H1 (cell line): ENCODE measurements at regions not wholly inside any gene's neighbourhood (a gene's known extent, or its start where the extent isn't known, plus 50 kb on each side); places are given as distances from the start of the nearest gene placed in this dataset.

Experiments
- CTCF ChIA-PET: fragments of 300-600 bp; sonication (Branson Sonifier 250); formaldehyde crosslinking; loops from one replicate; lab custom pipeline; 2021; ENCODE audit not compliant: partially characterized antibody; lab: Charles Lee
- POLR2A ChIA-PET: fragments of 300-600 bp; sonication (Branson Sonifier 250); formaldehyde crosslinking; loops from one replicate; lab custom pipeline; 2021; ENCODE audit warnings: inconsistent platforms; ENCODE audit not compliant: partially characterized antibody; lab: Charles Lee
- DNase-seq, 2 experiments: peaks; one replicate each; pipeline versions ENCODE4 v3.0.0 to v3.0.0-alpha.2; 2010 to 2022; ENCODE audit warnings: low spot score in 2 of 2, low read depth in 1 of 2, mixed read lengths in 1 of 2
- FAIRE-seq: peaks from 2 replicates; lab custom pipeline; 2011; peaks lifted over from hg19 to GRCh38; lab: Jason Lieb, UNC
- H2AFZ ChIP-seq: 2 replicates; pipeline ENCODE4 v1.8.1; 2012; ENCODE audit warnings: low read length, inconsistent platforms
- H2AK5ac ChIP-seq: 2 replicates; pipeline ENCODE4 v1.6.1; 2013; ENCODE audit warnings: low read depth, low read length
- H2BK120ac ChIP-seq: replicated peaks from 2 replicates; pipeline ENCODE3; 2013; ENCODE audit warnings: low read depth, low read length, inconsistent platforms
- H2BK12ac ChIP-seq: 2 replicates; pipeline ENCODE4 v1.6.1; 2013; ENCODE audit warnings: low read depth, low read length
- H2BK15ac ChIP-seq: 2 replicates; pipeline ENCODE4 v1.6.1; 2013; ENCODE audit warnings: low read length
- H2BK20ac ChIP-seq: 2 replicates; pipeline ENCODE4 v1.6.1; 2013; ENCODE audit warnings: low read length
- H2BK5ac ChIP-seq: 2 replicates; pipeline ENCODE4 v1.6.1; 2013; ENCODE audit warnings: low read depth, low read length
- H3K14ac ChIP-seq: 2 replicates; pipeline ENCODE4 v1.6.1; 2013; ENCODE audit warnings: inconsistent platforms; ENCODE audit not compliant: insufficient read length
- H3K18ac ChIP-seq: 2 replicates; pipeline ENCODE4 v1.6.1; 2013; ENCODE audit warnings: low read length; ENCODE audit errors: extremely low read depth
- H3K23ac ChIP-seq: 2 replicates; pipeline ENCODE4 v1.6.1; 2013; ENCODE audit warnings: inconsistent platforms; ENCODE audit not compliant: insufficient read length
- H3K23me2 ChIP-seq: 2 replicates; pipeline ENCODE4 v1.6.1; 2013; ENCODE audit warnings: low read depth, low read length
- H3K27ac ChIP-seq: 2 replicates; pipeline ENCODE4 v1.6.1; 2011; ENCODE audit warnings: low read depth, low read length, inconsistent platforms
- H3K27me3 ChIP-seq, 4 experiments: replicated peaks in 1 of 4; 1 replicate in 1 of 4; 2 replicates in 3 of 4; pipeline versions ENCODE4 v1.6.1 to v1.8.1; 2011 to 2013; ENCODE audit warnings: low read length in 3 of 4, mild to moderate bottlenecking in 3 of 4, inconsistent platforms in 2 of 4, mixed read lengths in 2 of 4, moderate library complexity in 1 of 4; ENCODE audit not compliant: control insufficient read depth in 3 of 4, insufficient read depth in 3 of 4; ENCODE audit errors: extremely low read depth in 1 of 4
- H3K36me3 ChIP-seq, 4 experiments: 2 replicates each; pipeline versions ENCODE4 v1.6.1 to v1.8.1; 2011 to 2013; ENCODE audit warnings: mild to moderate bottlenecking in 4 of 4, low read length in 3 of 4, moderate library complexity in 2 of 4, control low read depth in 1 of 4, inconsistent platforms in 1 of 4; ENCODE audit not compliant: insufficient read depth in 4 of 4, control insufficient read depth in 2 of 4
- H3K4ac ChIP-seq: replicated peaks from 2 replicates; pipeline ENCODE3; 2013; ENCODE audit warnings: low read length, low read depth, mixed read lengths, inconsistent platforms; ENCODE audit not compliant: insufficient read length
- H3K4me1 ChIP-seq, 4 experiments: replicated peaks in 1 of 4; 1 replicate in 1 of 4; 2 replicates in 3 of 4; pipeline versions ENCODE4 v1.6.1 to v1.8.1; 2011 to 2013; ENCODE audit warnings: low read length in 3 of 4, inconsistent platforms in 2 of 4, mixed read lengths in 1 of 4; ENCODE audit not compliant: insufficient read depth in 4 of 4, control insufficient read depth in 3 of 4
- H3K4me2 ChIP-seq, 2 experiments: 2 replicates each; pipeline versions ENCODE4 v1.6.1 to v1.8.1; 2011 to 2013; ENCODE audit warnings: low read depth in 2 of 2, low read length in 2 of 2, control low read depth in 1 of 2, inconsistent platforms in 1 of 2, mild to moderate bottlenecking in 1 of 2; ENCODE audit not compliant: insufficient read depth in 1 of 2
- H3K4me3 ChIP-seq, 4 experiments: fragments of 200-600, 300-600 bp in 1 of 4; sonication (generic), shearing (Covaris generic), sonication (Bioruptor Twin) in 1 of 4; 2 replicates each; pipeline versions ENCODE4 v1.5.1 to v1.8.1; 2011 to 2016; ENCODE audit warnings: low read length in 4 of 4, low read depth in 3 of 4, control low read depth in 2 of 4, inconsistent platforms in 2 of 4, mild to moderate bottlenecking in 2 of 4, mixed read lengths in 1 of 4, moderate library complexity in 1 of 4; ENCODE audit not compliant: insufficient read depth in 2 of 4; ENCODE audit errors: extremely low read depth in 1 of 4
- H3K56ac ChIP-seq: replicated peaks from 2 replicates; pipeline ENCODE3; 2013; ENCODE audit warnings: low read depth, mild to moderate bottlenecking, mixed read lengths, low read length, inconsistent platforms; ENCODE audit not compliant: insufficient read length
- H3K79me1 ChIP-seq: 2 replicates; pipeline ENCODE4 v1.6.1; 2013; ENCODE audit warnings: low read depth, low read length, control low read depth
- H3K79me2 ChIP-seq, 2 experiments: 2 replicates each; pipeline versions ENCODE4 v1.6.1 to v1.8.1; 2012 to 2013; ENCODE audit warnings: low read length in 2 of 2, mild to moderate bottlenecking in 2 of 2, inconsistent platforms in 1 of 2; ENCODE audit not compliant: insufficient read depth in 2 of 2, control insufficient read depth in 1 of 2
- H3K9ac ChIP-seq, 4 experiments: replicated peaks in 1 of 4; 1 replicate in 1 of 4; 2 replicates in 3 of 4; pipeline versions ENCODE4 v1.6.1 to v1.8.1; 2011 to 2013; ENCODE audit warnings: low read depth in 3 of 4, low read length in 3 of 4, control low read depth in 2 of 4, mild to moderate bottlenecking in 2 of 4, moderate library complexity in 2 of 4, inconsistent platforms in 1 of 4; ENCODE audit errors: extremely low read depth in 1 of 4
- H3K9me3 ChIP-seq, 2 experiments: 2 replicates each; pipeline versions ENCODE4 v1.6.1 to v1.8.1; 2012 to 2013; ENCODE audit warnings: mild to moderate bottlenecking in 2 of 2, moderate library complexity in 2 of 2, control low read depth in 1 of 2, inconsistent platforms in 1 of 2, low read depth in 1 of 2, low read length in 1 of 2, mixed read lengths in 1 of 2; ENCODE audit not compliant: insufficient read depth in 2 of 2
- H4K20me1 ChIP-seq, 2 experiments: replicated peaks in 1 of 2; 2 replicates each; pipeline versions ENCODE3 to v1.8.1; 2011 to 2013; ENCODE audit warnings: inconsistent platforms in 2 of 2, low read length in 2 of 2, mild to moderate bottlenecking in 1 of 2; ENCODE audit not compliant: insufficient read depth in 2 of 2, control insufficient read depth in 1 of 2
- H4K5ac ChIP-seq: 2 replicates; pipeline ENCODE4 v1.6.1; 2013; ENCODE audit warnings: low read length, low read depth, mixed read lengths, inconsistent platforms; ENCODE audit not compliant: insufficient read length
- H4K8ac ChIP-seq: 2 replicates; pipeline ENCODE4 v1.8.0; 2013; ENCODE audit warnings: mild to moderate bottlenecking, moderate library complexity, low read length, inconsistent platforms; ENCODE audit not compliant: insufficient read depth; ENCODE audit errors: extremely low read depth
- H4K91ac ChIP-seq: replicated peaks from 2 replicates; pipeline ENCODE3; 2013; ENCODE audit warnings: low read length, mixed read lengths, inconsistent platforms; ENCODE audit not compliant: insufficient read length
- ASH2L ChIP-seq: fragments of 200-600, 300-600 bp; sonication (generic); IDR thresholded peaks from one replicate; pipeline ENCODE4 v1.7.1; 2017; ENCODE audit warnings: low read length
- BACH1 ChIP-seq: IDR thresholded peaks from 2 replicates; pipeline ENCODE4 v1.6.1; 2012; ENCODE audit warnings: low read length, improper control_type of control experiment
- BCL11A ChIP-seq, 2 experiments: IDR thresholded peaks; one replicate each; pipeline ENCODE4 v1.6.1; 2011; ENCODE audit warnings: low read depth in 2 of 2, low read length in 2 of 2, mild to moderate bottlenecking in 2 of 2
- CHD1 ChIP-seq: IDR thresholded peaks from 2 replicates; pipeline ENCODE4 v1.6.1; 2012; ENCODE audit warnings: low read depth, low read length, improper control_type of control experiment
- KDM5A ChIP-seq: fragments of 200-600 bp; IDR thresholded peaks from 2 replicates; pipeline ENCODE4 v1.7.1; 2012; ENCODE audit warnings: mild to moderate bottlenecking, low read length, inconsistent platforms, mixed read lengths
- NRF1 ChIP-seq: IDR thresholded peaks from 2 replicates; pipeline ENCODE4 v1.6.1; 2011; ENCODE audit warnings: mild to moderate bottlenecking, low read depth, low read length, improper control_type of control experiment
- RBBP5 ChIP-seq: IDR thresholded peaks from 2 replicates; pipeline ENCODE4 v1.7.1; 2012; ENCODE audit warnings: low read depth, mild to moderate bottlenecking, inconsistent platforms, low read length, moderate library complexity, borderline replicate concordance
- RFX5 ChIP-seq: IDR thresholded peaks from 2 replicates; pipeline ENCODE4 v1.6.1; 2011; ENCODE audit warnings: low read depth, low read length, improper control_type of control experiment, borderline replicate concordance
- SAP30 ChIP-seq: fragments of 300-600 bp; sonication (generic); IDR thresholded peaks from 2 replicates; pipeline ENCODE4 v1.7.1; 2012; ENCODE audit warnings: low read length, moderate library complexity, mild to moderate bottlenecking, inconsistent platforms; ENCODE audit not compliant: insufficient read depth, insufficient replicate concordance
- SIX5 ChIP-seq: IDR thresholded peaks from 2 replicates; pipeline ENCODE4 v1.6.1; 2011; ENCODE audit warnings: mild to moderate bottlenecking, low read depth, low read length
- TAF7 ChIP-seq: optimal IDR thresholded peaks from 2 replicates; pipeline ENCODE3; 2011; ENCODE audit warnings: low read depth, mild to moderate bottlenecking, inconsistent platforms, low read length, moderate library complexity, borderline replicate concordance
- TEAD4 ChIP-seq: IDR thresholded peaks from 2 replicates; pipeline ENCODE4 v1.6.1; 2012; ENCODE audit warnings: low read depth, low read length, inconsistent platforms, mixed read lengths
- WGBS, 2 experiments: shearing (Covaris generic) in 1 of 2; methylation state at CpG; one replicate each; pipeline versions ENCODE4 v1.1.6 to v1.1.7; 2013 to 2015; ENCODE audit warnings: low lambda C conversion rate in 2 of 2, mixed read lengths in 2 of 2, inconsistent platforms in 1 of 2, low coverage in 1 of 2, missing lambda C conversion rate in 1 of 2; ENCODE audit not compliant: insufficient replicate concordance in 2 of 2, insufficient coverage in 1 of 2, insufficient read length in 1 of 2; ENCODE audit errors: extremely low coverage in 1 of 2, missing lambda C conversion rate in 1 of 2; 5-methylcytosine and 5-hydroxymethylcytosine counted together
- TF ChIP-seq, protein P1 (sequence below): IDR thresholded peaks from 2 replicates; pipeline ENCODE4 v1.6.1; 2012; ENCODE audit warnings: low read length, inconsistent platforms

GRCh38 chr2:16747257-16747656 lies 81.6 kb upstream of the CYRIA start:
- H3K4me1 ChIP-seq = no peaks in the 10 kb centered on the region
- H3K36me3 ChIP-seq = no peaks in the 10 kb centered on the region
- H2AK5ac ChIP-seq = no peak overlapping the region
- H3K23ac ChIP-seq = no peak overlapping the region
- no peak overlapping the region for H3K27ac ChIP-seq
- no peak overlapping the region for H3K4ac ChIP-seq
- no peak overlapping the region for H2AFZ ChIP-seq
- H4K5ac ChIP-seq = no peak overlapping the region
- H4K91ac ChIP-seq = no peak overlapping the region
- no peak overlapping the region for H4K8ac ChIP-seq
- H2BK15ac ChIP-seq = no peak overlapping the region
- TF ChIP-seq RBBP5 (no peak), BCL11A (IDR thresholded peaks at IDR 0.05; ENCODE audit: low read depth in 2 of 2, low read length in 2 of 2) (no peak), NRF1 (no peak), TEAD4 (no peak), ASH2L (no peak), BACH1 (no peak), KDM5A (no peak), TAF7 (no peak), CHD1 (no peak), SIX5 (no peak), RFX5 (no peak), SAP30 (no peak)
- TF ChIP-seq, protein P1, sequence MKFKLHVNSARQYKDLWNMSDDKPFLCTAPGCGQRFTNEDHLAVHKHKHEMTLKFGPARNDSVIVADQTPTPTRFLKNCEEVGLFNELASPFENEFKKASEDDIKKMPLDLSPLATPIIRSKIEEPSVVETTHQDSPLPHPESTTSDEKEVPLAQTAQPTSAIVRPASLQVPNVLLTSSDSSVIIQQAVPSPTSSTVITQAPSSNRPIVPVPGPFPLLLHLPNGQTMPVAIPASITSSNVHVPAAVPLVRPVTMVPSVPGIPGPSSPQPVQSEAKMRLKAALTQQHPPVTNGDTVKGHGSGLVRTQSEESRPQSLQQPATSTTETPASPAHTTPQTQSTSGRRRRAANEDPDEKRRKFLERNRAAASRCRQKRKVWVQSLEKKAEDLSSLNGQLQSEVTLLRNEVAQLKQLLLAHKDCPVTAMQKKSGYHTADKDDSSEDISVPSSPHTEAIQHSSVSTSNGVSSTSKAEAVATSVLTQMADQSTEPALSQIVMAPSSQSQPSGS = no peak
- H3K9ac ChIP-seq = no peak overlapping the region
- DNase-seq = no peak
- H2BK12ac ChIP-seq = no peak overlapping the region
- no peak overlapping the region for H3K56ac ChIP-seq
- no peak for FAIRE-seq
- no peaks in the 10 kb centered on the region for H3K79me1 ChIP-seq
- H2BK120ac ChIP-seq = no peak overlapping the region
- H3K27me3 ChIP-seq = peaks cover 0 to 1% (median 0%) of the 10 kb centered on the region in 4 experiments; a peak in 1 of 7 replicates
- ChIA-PET CTCF (interaction anchor here (0.7 to 6.1 kb wide), 5 partner anchors 8 to 833 kb away, joined by 3 to 31 read pairs (median 3); no protein-coding TSS in a partner anchor), POLR2A (interaction anchor here (0.7 kb wide), 1 partner anchor 268 kb away, joined by 4 read pairs; no protein-coding TSS in a partner anchor)
- H3K4me3 ChIP-seq = no peak overlapping the region
- no peaks in the 10 kb centered on the region for H3K23me2 ChIP-seq
- H2BK20ac ChIP-seq = no peak overlapping the region
- H3K18ac ChIP-seq = no peak overlapping the region
- WGBS, 2 experiments = 86% methylated on average over 5 of the region's 5 CpGs; no CpG with 5 or more reads in 1 of the 2 experiments
- H3K4me2 ChIP-seq = no peak overlapping the region
- no peaks in the 10 kb centered on the region for H3K79me2 ChIP-seq
- no peaks in the 10 kb centered on the region for H4K20me1 ChIP-seq
- H3K9me3 ChIP-seq = no peaks in the 10 kb centered on the region
- no peak overlapping the region for H2BK5ac ChIP-seq
- no peak overlapping the region for H3K14ac ChIP-seq
